ENCODE measurements at regions not wholly inside any gene's neighbourhood (a gene's known extent, or its start where the extent isn't known, plus 50 kb on each side); places are given as distances from the start of the nearest gene placed in this dataset.
A peak's percentile ranks its signal among the peaks of the same experiment; 100 is the strongest.
"Not testable (repeated sequence)": the region's sequence is repeated elsewhere in the genome, so short reads cannot be mapped to it uniquely, and the experiment has no call there.

DNA sequence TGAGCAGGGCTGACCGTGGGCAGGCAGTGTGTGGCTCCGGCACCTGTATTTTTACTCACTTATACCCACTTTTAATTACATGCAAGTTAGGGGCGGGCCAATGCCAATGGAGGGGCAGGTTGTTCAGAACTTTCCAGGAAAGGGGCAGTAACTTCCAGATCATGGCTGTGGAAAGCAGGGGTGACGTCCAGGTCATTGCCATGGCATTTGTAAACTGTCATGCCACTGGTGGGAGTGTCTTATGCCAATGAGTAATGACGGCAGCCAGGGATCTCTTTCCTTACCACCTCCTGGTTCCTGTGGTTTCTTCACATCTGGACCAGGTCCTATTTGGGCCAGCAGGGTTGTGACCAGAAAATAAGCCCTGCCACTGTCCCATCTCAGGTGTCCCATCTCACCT lies 258.7 kb downstream of the THBS2 start:
- Mint-ChIP-seq H3K4me3 (ENCODE audit: unreplicated experiment) (no peak overlapping the region), H3K27me3 (ENCODE audit: low read depth, unreplicated experiment) (no peaks in the 10 kb centered on the region), H3K27ac (ENCODE audit: unreplicated experiment) (no peak overlapping the region), H3K4me1 (ENCODE audit: low read depth, unreplicated experiment) (no peaks in the 10 kb centered on the region), H3K9me3 (ENCODE audit: unreplicated experiment) (peaks cover 4% of the 10 kb centered on the region), H3K36me3 (ENCODE audit: low read depth, unreplicated experiment) (no peaks in the 10 kb centered on the region)
- H3K36me3 ChIP-seq (ENCODE audit: insufficient read depth, low read length), result no peaks in the 10 kb centered on the region
- H3K4me3 ChIP-seq (ENCODE audit: insufficient read depth, low read depth, low read length), result no peak overlapping the region
- no peak overlapping the region for H3K4me2 ChIP-seq (ENCODE audit: low read length)
- no peaks in the 10 kb centered on the region for H3K79me2 ChIP-seq (ENCODE audit: insufficient read depth, low read length)
- no peaks in the 10 kb centered on the region for H3K27me3 ChIP-seq (ENCODE audit: insufficient read depth, low read length)
- H3K4me1 ChIP-seq (ENCODE audit: insufficient read depth, low read length), result no peaks in the 10 kb centered on the region
- no peak for FAIRE-seq
- H3K9ac ChIP-seq (ENCODE audit: low read length), result no peak overlapping the region
- H3K9me3 ChIP-seq (ENCODE audit: insufficient read depth, low read depth, low read length), result no peaks in the 10 kb centered on the region
- no peaks in the 10 kb centered on the region for H4K20me1 ChIP-seq (ENCODE audit: insufficient read depth, low read length)
- no peak overlapping the region for H3K27ac ChIP-seq (ENCODE audit: low read depth, low read length)
- no peak for DNase-seq (ENCODE audit: low read depth)
- TF ChIP-seq, protein P1, sequence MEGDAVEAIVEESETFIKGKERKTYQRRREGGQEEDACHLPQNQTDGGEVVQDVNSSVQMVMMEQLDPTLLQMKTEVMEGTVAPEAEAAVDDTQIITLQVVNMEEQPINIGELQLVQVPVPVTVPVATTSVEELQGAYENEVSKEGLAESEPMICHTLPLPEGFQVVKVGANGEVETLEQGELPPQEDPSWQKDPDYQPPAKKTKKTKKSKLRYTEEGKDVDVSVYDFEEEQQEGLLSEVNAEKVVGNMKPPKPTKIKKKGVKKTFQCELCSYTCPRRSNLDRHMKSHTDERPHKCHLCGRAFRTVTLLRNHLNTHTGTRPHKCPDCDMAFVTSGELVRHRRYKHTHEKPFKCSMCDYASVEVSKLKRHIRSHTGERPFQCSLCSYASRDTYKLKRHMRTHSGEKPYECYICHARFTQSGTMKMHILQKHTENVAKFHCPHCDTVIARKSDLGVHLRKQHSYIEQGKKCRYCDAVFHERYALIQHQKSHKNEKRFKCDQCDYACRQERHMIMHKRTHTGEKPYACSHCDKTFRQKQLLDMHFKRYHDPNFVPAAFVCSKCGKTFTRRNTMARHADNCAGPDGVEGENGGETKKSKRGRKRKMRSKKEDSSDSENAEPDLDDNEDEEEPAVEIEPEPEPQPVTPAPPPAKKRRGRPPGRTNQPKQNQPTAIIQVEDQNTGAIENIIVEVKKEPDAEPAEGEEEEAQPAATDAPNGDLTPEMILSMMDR (IDR thresholded peaks at IDR 0.05; ENCODE audit: insufficient read depth, low read depth, low read length), result no peak
- TF ChIP-seq EZH2 (IDR thresholded peaks at IDR 0.05; ENCODE audit: insufficient read depth, low read length), result no peak
- no peak overlapping the region for H2AFZ ChIP-seq (ENCODE audit: low read depth, low read length)

DNA sequence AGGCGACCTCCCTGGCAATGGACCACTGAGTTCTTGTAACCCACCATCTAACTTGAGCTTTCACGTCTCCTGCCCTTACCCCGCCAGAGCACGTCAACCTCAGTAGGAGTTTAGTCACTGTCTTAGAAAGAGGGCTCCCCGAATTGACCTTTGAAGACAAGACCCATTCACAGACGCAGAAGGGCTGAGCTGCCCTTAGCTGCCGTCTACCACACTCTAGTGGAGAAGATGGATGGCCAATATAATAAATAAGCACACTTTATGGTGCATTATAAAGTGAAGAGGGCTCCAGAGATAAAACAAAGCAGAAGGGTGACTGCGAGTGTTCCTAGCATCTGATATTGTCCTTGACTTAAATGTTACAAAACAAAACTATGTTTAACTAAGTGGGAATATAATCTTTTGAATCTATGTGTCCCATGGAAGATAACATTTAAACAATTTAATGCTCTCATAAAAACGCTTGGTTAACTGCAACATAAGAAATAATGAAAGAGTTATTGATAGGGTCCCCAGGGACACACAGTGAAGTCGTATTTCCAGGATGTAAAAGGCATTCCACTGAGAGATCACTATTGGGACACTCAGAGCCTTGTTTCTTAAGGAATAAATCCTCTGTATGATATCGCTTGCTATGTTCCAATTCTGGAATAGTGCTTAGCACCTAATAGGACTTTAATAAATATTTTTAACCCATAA lies 261.1 kb downstream of the THBS2 start:
- Histone ChIP-seq H3K4me3 (ENCODE audit: insufficient read depth, low read depth, low read length) (no peak overlapping the region), H3K9me3 (ENCODE audit: insufficient read depth, low read depth, low read length) (no peaks in the 10 kb centered on the region), H3K4me1 (ENCODE audit: insufficient read depth, low read length) (no peaks in the 10 kb centered on the region), H3K36me3 (ENCODE audit: insufficient read depth, low read length) (no peaks in the 10 kb centered on the region), H2AFZ (ENCODE audit: low read depth, low read length) (no peak overlapping the region), H3K79me2 (ENCODE audit: insufficient read depth, low read length) (no peaks in the 10 kb centered on the region), H4K20me1 (ENCODE audit: insufficient read depth, low read length) (no peaks in the 10 kb centered on the region), H3K9ac (ENCODE audit: low read length) (no peak overlapping the region), H3K4me2 (ENCODE audit: low read length) (no peak overlapping the region), H3K27me3 (ENCODE audit: insufficient read depth, low read length) (no peaks in the 10 kb centered on the region), H3K27ac (ENCODE audit: low read depth, low read length) (no peak overlapping the region)
- Mint-ChIP-seq H3K36me3 (ENCODE audit: low read depth, unreplicated experiment) (no peaks in the 10 kb centered on the region), H3K27me3 (ENCODE audit: low read depth, unreplicated experiment) (no peaks in the 10 kb centered on the region), H3K4me3 (ENCODE audit: unreplicated experiment) (no peak overlapping the region), H3K27ac (ENCODE audit: unreplicated experiment) (peak overlapping the region; percentile 30), H3K4me1 (ENCODE audit: low read depth, unreplicated experiment) (no peaks in the 10 kb centered on the region), H3K9me3 (ENCODE audit: unreplicated experiment) (peaks cover 4% of the 10 kb centered on the region)
- FAIRE-seq (no peak), DNase-seq (ENCODE audit: low read depth) (no peak)
- no peak for TF ChIP-seq EZH2 (IDR thresholded peaks at IDR 0.05; ENCODE audit: insufficient read depth, low read length)
- TF ChIP-seq, protein P1 (IDR thresholded peaks at IDR 0.05; ENCODE audit: insufficient read depth, low read depth, low read length), result no peak

DNA sequence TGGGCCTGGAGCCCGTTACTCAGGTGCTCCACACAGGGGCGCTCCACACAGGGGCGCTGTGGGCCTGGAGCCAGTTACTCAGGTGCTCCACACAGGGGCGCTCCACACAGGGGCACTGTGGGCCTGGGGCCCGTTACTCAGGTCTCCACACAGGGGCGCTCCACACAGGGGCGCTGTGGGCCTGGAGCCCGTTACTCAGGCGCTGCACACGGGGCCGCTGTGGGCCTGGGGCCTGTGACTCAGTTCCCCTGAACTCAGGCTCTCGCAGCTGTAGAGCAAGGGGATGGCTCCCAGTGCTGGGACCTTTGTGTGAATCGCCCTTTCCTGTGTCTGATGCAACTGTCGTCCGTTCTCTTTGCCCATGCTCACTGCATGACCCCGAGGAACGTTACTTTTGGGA lies 262.0 kb downstream of the THBS2 start:
- H3K4me2 ChIP-seq (ENCODE audit: low read length); H3K27ac ChIP-seq (ENCODE audit: low read depth, low read length); DNase-seq (ENCODE audit: low read depth); H3K79me2 ChIP-seq (ENCODE audit: insufficient read depth, low read length); H3K36me3 Mint-ChIP-seq (ENCODE audit: low read depth, unreplicated experiment); H3K9me3 Mint-ChIP-seq (ENCODE audit: unreplicated experiment); H2AFZ ChIP-seq (ENCODE audit: low read depth, low read length); H3K4me3 ChIP-seq (ENCODE audit: insufficient read depth, low read depth, low read length); H3K36me3 ChIP-seq (ENCODE audit: insufficient read depth, low read length); H3K27me3 Mint-ChIP-seq (ENCODE audit: low read depth, unreplicated experiment); H3K4me1 ChIP-seq (ENCODE audit: insufficient read depth, low read length); H4K20me1 ChIP-seq (ENCODE audit: insufficient read depth, low read length); H3K27me3 ChIP-seq (ENCODE audit: insufficient read depth, low read length); H3K4me1 Mint-ChIP-seq (ENCODE audit: low read depth, unreplicated experiment); H3K27ac Mint-ChIP-seq (ENCODE audit: unreplicated experiment); H3K4me3 Mint-ChIP-seq (ENCODE audit: unreplicated experiment); FAIRE-seq; H3K9ac ChIP-seq (ENCODE audit: low read length); H3K9me3 ChIP-seq (ENCODE audit: insufficient read depth, low read depth, low read length): not testable (repeated sequence)
